ENCODE measurements at regions not wholly inside any gene's neighbourhood (a gene's known extent, or its start where the extent isn't known, plus 50 kb on each side); places are given as distances from the start of the nearest gene placed in this dataset.

- no peak for DNase-seq (ENCODE audit: low spot score)
These were observed 214.1 kb upstream of the FOXF1 start for GRCh38 chr16:86296256-86296655.

- no peak for DNase-seq (ENCODE audit: low spot score)
These were observed 212.9 kb upstream of the FOXF1 start for GRCh38 chr16:86297391-86297790.

- no peak for DNase-seq (ENCODE audit: low spot score)
These were observed 212.2 kb upstream of the FOXF1 start for GRCh38 chr16:86297866-86298757.

- DNase-seq (ENCODE audit: low spot score) = no peak
These were observed 211.6 kb upstream of the FOXF1 start for GRCh38 chr16:86298758-86299134.

- DNase-seq (ENCODE audit: low spot score) = no peak
These were observed 210.3 kb upstream of the FOXF1 start for GRCh38 chr16:86299882-86300610.

GRCh38 chr16:86300746-86301481 is 209.4 kb upstream of the FOXF1 start:
- DNase-seq (ENCODE audit: low spot score) = no peak

GRCh38 chr16:86302421-86303109 is 207.8 kb upstream of the FOXF1 start:
- no peak for DNase-seq (ENCODE audit: low spot score)

- DNase-seq (ENCODE audit: low spot score) = no peak
These were observed 206.3 kb upstream of the FOXF1 start for GRCh38 chr16:86303787-86304678.

GRCh38 chr16:86304868-86305267 is 205.5 kb upstream of the FOXF1 start:
- no peak for DNase-seq (ENCODE audit: low spot score)

- no peak for DNase-seq (ENCODE audit: low spot score)
These were observed 204.9 kb upstream of the FOXF1 start for GRCh38 chr16:86305440-86305839.

GRCh38 chr16:86306011-86306644 is 204.2 kb upstream of the FOXF1 start:
- no peak for DNase-seq (ENCODE audit: low spot score)

GRCh38 chr16:86306811-86307513 is 203.4 kb upstream of the FOXF1 start:
- DNase-seq (ENCODE audit: low spot score) = no peak

GRCh38 chr16:86307514-86307903 is 202.8 kb upstream of the FOXF1 start:
- no peak for DNase-seq (ENCODE audit: low spot score)

GRCh38 chr16:86308514-86308913 is 201.8 kb upstream of the FOXF1 start:
- DNase-seq (ENCODE audit: low spot score) = no peak

- no peak for DNase-seq (ENCODE audit: low spot score)
These were observed 196.7 kb upstream of the FOXF1 start for GRCh38 chr16:86313631-86314030.

- DNase-seq (ENCODE audit: low spot score) = no peak
These were observed 195.8 kb upstream of the FOXF1 start for GRCh38 chr16:86314402-86315025.

- no peak for DNase-seq (ENCODE audit: low spot score)
These were observed 193.1 kb upstream of the FOXF1 start for GRCh38 chr16:86316967-86317812.

All from cerebellar cortex (tissue), 1 donor.